ENCODE measurements at regions not wholly inside any gene's neighbourhood (a gene's known extent, or its start where the extent isn't known, plus 50 kb on each side); places are given as distances from the start of the nearest gene placed in this dataset.

- H3K4me3 ChIP-seq (ENCODE audit: low read length): no peak overlapping the region
- no peak for DNase-seq (ENCODE audit: low read depth)
- TF ChIP-seq, protein P1, sequence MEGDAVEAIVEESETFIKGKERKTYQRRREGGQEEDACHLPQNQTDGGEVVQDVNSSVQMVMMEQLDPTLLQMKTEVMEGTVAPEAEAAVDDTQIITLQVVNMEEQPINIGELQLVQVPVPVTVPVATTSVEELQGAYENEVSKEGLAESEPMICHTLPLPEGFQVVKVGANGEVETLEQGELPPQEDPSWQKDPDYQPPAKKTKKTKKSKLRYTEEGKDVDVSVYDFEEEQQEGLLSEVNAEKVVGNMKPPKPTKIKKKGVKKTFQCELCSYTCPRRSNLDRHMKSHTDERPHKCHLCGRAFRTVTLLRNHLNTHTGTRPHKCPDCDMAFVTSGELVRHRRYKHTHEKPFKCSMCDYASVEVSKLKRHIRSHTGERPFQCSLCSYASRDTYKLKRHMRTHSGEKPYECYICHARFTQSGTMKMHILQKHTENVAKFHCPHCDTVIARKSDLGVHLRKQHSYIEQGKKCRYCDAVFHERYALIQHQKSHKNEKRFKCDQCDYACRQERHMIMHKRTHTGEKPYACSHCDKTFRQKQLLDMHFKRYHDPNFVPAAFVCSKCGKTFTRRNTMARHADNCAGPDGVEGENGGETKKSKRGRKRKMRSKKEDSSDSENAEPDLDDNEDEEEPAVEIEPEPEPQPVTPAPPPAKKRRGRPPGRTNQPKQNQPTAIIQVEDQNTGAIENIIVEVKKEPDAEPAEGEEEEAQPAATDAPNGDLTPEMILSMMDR (conservative IDR thresholded peaks at IDR 0.05; ENCODE audit: low read length): no peak
Measured at GRCh38 chr3:24905266-24905665, 410.6 kb upstream of the THRB start.

- DNase-seq (ENCODE audit: low read depth): no peak
- TF ChIP-seq, protein P1 (conservative IDR thresholded peaks at IDR 0.05; ENCODE audit: low read length): no peak
- H3K4me3 ChIP-seq (ENCODE audit: low read length): no peak overlapping the region
Measured at GRCh38 chr3:24907106-24907505, 412.5 kb upstream of the THRB start.

DNA sequence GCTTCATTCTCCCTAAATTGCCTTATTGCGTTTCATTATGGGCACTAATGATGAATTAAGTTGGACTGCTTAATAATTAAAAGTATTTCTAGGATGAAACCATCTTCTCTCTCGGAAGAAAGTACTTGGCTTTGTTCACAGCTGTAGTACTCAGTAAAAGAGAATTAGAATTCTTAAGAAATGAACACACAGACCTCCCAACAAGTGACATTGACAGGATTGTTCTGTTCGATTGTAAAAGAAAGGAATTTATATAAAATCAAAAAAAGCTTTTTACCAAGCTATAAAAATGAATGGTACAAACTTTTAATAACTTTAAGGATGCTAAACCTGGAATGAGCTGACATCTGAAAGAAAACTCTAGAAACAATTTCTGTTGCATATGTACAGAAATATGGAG lies 416.4 kb upstream of the THRB start:
- H3K4me3 ChIP-seq (ENCODE audit: low read length): no peak overlapping the region
- TF ChIP-seq, protein P1 (conservative IDR thresholded peaks at IDR 0.05; ENCODE audit: low read length): no peak
- DNase-seq (ENCODE audit: low read depth): no peak

GRCh38 chr3:24915639-24916038 lies 421.0 kb upstream of the THRB start:
- no peak for DNase-seq (ENCODE audit: low read depth)
- no peak overlapping the region for H3K4me3 ChIP-seq (ENCODE audit: low read length)
- TF ChIP-seq, protein P1 (conservative IDR thresholded peaks at IDR 0.05; ENCODE audit: low read length): no peak

DNA sequence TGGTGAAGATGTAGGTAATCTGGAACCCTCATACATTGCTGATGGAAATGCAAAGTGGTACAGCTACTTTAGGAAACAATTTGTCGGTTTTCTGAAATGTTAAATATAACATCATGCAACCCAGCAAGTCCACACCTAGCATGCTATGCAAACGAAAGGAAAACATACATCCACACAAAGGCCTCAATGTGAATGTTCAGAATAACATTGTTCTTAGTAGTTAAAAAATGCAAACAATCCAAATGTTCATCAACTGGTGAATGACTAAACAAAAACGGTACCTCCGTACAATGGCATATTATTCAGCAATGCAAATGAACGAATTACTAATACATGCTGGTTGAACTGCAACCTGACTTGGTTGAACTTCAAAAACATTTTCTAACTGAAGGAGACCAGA lies 423.3 kb upstream of the THRB start:
- DNase-seq (ENCODE audit: low read depth): no peak
- TF ChIP-seq, protein P1 (conservative IDR thresholded peaks at IDR 0.05; ENCODE audit: low read length): no peak

DNA sequence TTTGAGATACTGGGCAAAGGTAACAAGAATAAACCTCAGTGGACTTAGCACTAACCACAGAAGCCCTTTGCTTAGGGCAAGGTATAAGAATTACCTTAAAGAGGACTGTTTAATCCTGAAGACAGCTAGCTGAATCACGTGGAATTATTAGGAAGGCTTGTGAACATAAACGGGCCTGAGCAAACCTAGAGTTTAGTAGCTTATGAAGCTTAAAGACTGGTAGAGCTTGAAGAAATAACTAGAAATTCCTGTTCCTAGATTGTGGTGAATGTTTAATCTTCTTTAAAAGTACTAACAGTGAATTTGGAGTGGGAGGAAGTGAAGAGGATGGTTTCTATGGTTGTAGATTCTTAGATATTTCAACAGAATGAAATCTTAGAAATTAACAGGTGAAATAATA lies 428.9 kb upstream of the THRB start:
- no peak for DNase-seq (ENCODE audit: low read depth)
- TF ChIP-seq, protein P1 (conservative IDR thresholded peaks at IDR 0.05; ENCODE audit: low read length): no peak
- no peak overlapping the region for H3K4me3 ChIP-seq (ENCODE audit: low read length)

More for the DNA sequence above, 423.3 kb upstream of the THRB start:
- H3K4me3 ChIP-seq (ENCODE audit: low read length): no peak overlapping the region

DNA sequence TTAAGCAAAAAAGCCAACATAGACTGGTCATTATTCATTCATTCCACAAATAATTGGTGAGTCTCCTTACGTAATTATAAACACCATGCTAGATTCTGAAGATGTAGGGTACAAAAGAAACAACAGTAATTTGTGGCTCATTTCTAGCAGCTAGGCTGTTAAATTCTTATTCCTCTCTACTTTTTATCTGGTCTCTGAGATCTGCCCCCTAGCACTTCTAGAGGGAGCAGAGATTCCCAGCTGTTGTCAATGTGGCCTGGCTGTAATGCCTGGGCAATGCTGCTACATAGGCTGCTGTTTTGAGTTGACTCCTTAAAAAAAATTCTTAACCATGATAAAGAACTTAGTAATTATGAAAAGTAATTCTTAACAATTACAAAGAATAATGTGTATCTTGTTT lies 434.9 kb upstream of the THRB start:
- no peak overlapping the region for H3K4me3 ChIP-seq (ENCODE audit: low read length)
- no peak for DNase-seq (ENCODE audit: low read depth)
- TF ChIP-seq, protein P1 (conservative IDR thresholded peaks at IDR 0.05; ENCODE audit: low read length): no peak

All from AG10803 (cell line).